SK-N-DZ (cell line): ENCODE measurements at regions not wholly inside any gene's neighbourhood (a gene's known extent, or its start where the extent isn't known, plus 50 kb on each side); places are given as distances from the start of the nearest gene placed in this dataset.
A peak's percentile ranks its signal among the peaks of the same experiment; 100 is the strongest.
"Not testable (repeated sequence)": the region's sequence is repeated elsewhere in the genome, so short reads cannot be mapped to it uniquely, and the experiment has no call there.

Source experiments
- DNase-seq: peaks from one replicate; pipeline ENCODE4 v3.0.0-alpha.2; 2015; ENCODE audit warnings: low spot score

GRCh38 chr6:92952111-92952510 is 467.2 kb downstream of the EPHA7 start:
- DNase-seq: not testable (repeated sequence)

- no peak for DNase-seq
Observed at GRCh38 chr6:92945799-92946198, 473.6 kb downstream of the EPHA7 start.

DNA sequence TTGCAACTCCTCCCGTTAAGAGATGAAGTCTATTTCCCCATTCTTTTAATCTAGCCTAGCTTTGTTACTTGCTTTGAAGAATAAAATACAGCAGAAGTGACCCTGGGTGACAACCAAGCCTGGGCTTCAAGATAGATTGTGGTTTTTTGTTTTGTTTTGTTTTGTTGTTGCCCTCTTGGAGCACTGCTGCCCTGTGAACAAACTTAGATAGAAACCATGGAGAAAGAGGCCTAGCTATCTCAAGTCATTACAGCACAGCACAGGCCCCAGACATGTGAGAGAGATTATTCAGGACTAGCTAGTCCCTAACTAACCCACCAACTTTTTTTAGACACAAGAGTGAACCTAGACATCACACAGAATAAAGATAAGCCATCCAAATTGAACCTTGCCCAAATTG is 475.2 kb downstream of the EPHA7 start:
- no peak for DNase-seq

DNA sequence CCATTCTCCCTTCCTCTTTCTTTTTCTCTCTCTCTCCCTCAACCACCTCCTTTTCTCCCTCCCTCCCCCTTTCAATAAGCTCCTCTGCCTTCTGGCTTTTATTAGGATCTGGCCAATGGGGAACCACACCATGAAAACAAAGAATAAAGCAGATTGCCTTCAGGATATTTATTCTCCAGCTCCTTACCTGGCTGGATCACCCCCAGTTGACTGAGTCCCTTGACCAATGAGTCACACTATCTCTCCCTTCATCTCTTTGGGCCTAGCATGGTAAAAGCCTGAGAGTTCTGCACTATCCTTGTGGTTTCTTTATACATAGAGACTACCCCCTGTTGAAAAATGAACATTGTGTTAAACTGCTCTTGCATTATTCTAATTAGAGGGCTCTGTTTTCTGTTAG is 476.8 kb downstream of the EPHA7 start:
- DNase-seq: peak; percentile 47

DNA sequence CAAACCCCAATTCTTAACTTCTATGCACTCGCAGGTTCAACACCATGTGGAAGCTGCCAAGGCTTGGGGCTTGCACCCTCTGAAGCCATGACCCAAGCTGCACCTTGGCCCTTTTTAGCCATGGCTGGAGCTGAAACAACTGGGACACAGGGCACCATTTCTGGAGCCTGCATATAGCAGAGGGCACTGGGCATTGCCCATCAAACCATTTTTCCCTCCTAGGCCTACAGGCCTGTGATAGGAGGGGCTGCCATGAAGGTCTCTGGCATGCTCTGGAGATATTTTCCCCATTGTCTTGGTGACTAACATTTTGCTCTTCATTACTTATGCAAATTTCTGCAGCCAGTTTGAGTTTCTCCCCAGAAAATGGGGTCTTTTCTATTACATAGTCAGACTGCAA is 484.7 kb downstream of the EPHA7 start:
- DNase-seq: no peak

GRCh38 chr6:92930171-92930570 is 489.2 kb downstream of the EPHA7 start:
- no peak for DNase-seq

GRCh38 chr6:92922216-92922806 is 497.0 kb downstream of the EPHA7 start:
- DNase-seq: peak; percentile 45

GRCh38 chr6:92915466-92915865 is 503.9 kb downstream of the EPHA7 start:
- DNase-seq: no peak

- no peak for DNase-seq
Observed at GRCh38 chr6:92911301-92911700, 508.1 kb downstream of the EPHA7 start.

DNA sequence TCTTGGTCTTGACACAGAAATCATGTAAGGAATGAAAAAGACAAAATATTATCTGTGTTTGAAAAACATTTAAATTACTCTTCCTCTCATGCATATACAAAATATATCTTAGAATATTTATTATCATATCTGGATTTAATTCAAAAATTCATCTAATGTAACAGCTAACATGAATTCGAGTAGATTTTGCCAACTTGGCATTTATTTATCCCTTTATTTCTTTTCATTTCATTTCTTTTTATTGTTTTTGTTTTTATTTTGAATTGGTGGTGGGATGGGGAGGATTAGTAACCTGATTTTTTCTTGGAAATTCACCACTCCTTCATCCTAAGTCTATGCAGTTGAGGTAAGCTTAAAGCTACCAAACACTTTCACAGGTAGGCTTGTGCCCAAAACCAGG is 508.7 kb downstream of the EPHA7 start:
- no peak for DNase-seq

GRCh38 chr6:92906385-92906784 is 513.0 kb downstream of the EPHA7 start:
- no peak for DNase-seq

DNA sequence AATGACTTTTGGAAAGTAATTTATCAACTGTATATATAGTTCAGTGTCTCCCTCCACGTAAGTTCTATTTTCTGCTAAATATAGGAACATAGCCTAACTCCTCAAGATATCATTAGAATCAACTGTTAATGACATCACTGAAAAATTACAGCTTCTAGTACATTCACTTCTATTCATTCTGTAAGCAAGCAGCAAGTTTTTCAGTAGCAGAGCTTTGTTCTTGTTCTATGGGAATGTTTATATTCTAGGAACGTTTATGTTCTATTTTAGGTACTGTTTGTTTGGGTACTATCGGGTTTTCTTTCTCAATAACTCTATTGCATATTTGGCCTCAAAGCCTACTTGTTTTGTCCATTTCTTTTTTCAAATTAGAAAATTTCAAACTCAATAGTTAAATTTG is 525.6 kb downstream of the EPHA7 start:
- DNase-seq: no peak

- no peak for DNase-seq
Observed at GRCh38 chr6:92892626-92893170, 526.7 kb downstream of the EPHA7 start.

DNA sequence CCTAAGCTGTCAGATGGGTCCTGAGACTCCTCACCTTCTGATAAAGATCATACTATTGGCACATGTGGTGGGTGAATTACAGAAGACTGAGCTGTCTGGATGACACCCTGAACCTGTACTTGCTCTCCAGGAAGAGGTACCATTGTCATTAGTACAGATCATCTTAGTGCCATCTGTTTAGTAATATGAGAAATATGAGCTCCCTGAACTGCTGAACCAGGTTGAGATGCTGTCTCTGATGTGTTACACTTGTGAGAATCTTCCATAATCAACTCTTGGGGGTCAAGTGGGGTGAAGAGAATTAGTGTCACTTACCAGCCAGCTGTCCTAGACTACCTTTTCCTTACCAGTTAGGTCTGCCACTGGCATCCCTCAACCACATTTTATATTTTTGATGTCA is 531.0 kb downstream of the EPHA7 start:
- DNase-seq: peak; percentile 98

DNA sequence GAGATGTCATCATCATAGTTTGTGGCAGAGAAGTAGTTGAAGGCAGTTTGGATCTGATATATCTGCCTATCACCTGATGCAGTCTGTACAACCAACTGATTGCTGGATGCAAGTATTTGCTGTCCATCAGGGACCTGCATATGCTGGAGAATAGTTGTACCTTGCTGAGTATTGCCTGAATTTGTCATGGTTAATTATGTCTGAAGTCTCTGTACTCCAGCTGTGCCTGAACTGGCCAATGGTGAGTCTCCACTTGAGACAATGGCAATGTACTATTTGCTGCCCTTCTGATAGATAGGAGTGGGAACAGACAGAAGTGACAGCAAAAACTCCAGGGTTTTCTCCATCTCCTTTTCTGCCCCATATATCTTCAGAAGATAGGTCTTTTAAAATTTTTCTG is 531.5 kb downstream of the EPHA7 start:
- DNase-seq: peak; percentile 91

DNA sequence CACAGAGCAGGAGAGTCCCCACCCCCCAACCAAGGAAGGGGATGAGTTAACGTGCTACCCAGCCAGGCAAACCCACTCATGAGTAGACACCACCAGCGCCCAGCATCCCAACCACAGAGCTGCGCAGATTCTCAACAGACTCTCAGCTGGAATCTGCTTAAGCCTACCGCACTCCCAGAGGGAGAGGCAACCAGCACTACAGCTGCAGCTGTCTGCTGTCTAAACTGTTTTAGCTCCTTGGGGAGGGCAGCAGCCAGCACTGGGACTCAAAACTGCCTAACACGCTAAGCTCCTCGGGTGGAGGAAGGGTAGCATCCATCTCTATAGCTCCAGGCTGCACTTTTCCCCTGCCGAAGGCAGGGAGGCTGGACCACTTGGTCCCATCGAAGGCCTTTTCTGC is 539.8 kb downstream of the EPHA7 start:
- DNase-seq: peak; percentile 26

DNA sequence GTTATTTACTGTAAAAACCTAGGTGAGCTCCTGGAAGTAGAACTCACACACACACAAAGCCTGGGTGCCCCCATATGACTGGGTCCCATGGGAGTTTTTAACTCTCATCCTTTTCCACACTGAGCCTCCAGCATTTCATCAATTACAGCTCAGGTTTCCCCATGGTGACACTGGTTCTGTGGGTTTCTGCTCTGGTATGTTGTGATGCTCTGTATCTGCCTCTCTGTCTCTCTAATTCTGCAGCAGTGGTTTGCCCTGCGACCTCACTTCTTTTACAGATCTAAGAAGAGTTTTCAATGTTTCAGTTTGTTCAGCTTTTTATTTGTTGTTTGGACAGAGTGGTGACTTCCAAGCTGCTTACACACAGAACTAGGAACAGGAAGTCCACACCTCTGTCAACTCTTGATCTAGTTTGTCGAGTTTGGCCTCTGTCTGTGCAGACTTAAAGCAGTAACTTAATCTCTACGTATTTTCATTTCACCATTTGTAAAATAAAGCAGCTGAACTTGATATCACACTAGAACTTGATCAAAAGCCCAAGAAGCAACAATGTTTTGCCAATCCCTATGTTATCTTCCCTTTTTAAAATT is 554.3 kb downstream of the EPHA7 start:
- no peak for DNase-seq

DNA sequence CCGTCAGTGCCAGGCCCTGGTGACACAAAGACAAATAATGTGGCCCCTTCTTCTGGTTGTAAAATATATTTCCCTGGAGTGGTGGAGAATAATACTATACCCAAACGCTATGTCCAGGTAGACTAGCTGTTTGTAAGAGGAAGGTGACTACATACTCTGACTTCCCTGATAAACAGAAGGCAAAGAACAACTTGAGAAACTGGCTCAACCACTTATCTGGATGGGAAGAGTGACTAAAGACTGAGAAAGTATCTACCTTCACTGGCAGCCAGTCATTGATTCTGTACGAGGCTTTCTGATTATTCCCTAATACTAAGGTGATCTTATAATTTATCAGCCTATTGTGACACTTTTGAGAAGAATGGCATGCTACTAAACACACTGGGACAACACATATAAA is 569.7 kb downstream of the EPHA7 start:
- DNase-seq: no peak

DNA sequence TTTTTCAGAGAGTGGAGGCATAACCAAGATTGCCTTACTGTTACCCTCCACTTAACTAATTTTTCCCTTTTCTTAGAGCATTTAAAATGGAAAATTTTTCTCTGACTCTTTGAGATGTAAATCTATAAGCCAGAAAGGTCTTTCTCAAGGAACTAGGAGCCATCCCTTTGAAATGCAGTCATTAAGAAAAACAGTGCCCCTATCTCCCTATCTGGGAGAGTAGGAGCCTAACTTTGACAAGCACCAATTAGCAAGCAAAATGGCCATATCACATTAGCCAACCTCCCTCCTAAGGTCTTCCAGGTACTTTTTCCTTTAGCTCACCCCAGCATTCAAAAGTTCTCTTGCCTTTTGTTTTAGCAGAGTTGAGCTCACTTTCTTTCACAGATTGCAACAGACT is 570.5 kb downstream of the EPHA7 start:
- no peak for DNase-seq

GRCh38 chr6:92848459-92848858 is 570.9 kb downstream of the EPHA7 start:
- DNase-seq: no peak

GRCh38 chr6:92847988-92848387 is 571.4 kb downstream of the EPHA7 start:
- no peak for DNase-seq

- no peak for DNase-seq
Observed at GRCh38 chr6:92840246-92840930, 579.0 kb downstream of the EPHA7 start.

- no peak for DNase-seq
Observed at GRCh38 chr6:92828788-92829187, 590.6 kb downstream of the EPHA7 start.
